HG03520 (cell line): ENCODE measurements at regions not wholly inside any gene's neighbourhood (a gene's known extent, or its start where the extent isn't known, plus 50 kb on each side); places are given as distances from the start of the nearest gene placed in this dataset.

Source experiments
- ATAC-seq: cut with Tn5 transposase; IDR thresholded peaks from one replicate; pipeline ENCODE4 v1.9.1; 2021; ENCODE audit warnings: mild to moderate bottlenecking, moderate library complexity; ENCODE audit not compliant: unreplicated experiment

DNA sequence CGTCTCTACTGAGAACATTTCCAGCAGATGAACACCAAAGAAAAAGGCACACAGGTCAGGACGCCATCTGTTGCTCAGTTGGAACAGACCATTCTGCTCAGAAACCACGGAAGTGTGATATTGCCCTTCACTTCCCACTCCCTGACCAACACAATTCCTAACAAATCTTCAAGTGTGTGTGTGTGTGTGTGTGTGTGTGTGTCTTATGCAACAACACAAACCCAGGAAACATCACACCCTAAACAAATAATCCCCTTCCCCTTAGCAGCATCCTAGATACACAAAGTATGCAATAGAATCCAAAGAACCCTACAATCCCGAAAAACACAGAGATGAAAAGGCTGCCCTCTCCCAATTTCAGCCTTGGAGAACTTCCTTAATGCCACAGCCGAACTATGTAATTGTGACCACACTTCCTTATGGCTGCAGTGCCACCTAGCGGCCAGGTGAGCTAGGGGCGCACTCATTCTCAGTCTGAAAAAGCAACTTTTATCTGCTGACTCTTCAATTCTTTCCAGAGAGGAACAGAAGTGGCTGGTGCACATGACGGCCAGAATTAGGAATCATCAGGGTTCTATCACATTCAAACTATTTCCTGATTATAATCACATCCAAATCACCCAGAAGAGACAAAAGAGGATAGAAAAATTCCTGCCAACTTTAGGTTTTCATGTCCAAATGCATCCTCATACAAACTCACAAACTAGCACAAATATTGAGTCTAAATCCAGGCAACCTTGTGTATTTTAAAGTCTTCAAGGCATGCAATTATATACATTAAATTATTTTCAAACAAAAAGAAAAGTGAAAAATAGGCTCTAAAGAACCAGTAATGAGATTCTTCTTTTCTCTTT, 164.9 kb downstream of the DHX15 start:
- ATAC-seq: peak; percentile 79

DNA sequence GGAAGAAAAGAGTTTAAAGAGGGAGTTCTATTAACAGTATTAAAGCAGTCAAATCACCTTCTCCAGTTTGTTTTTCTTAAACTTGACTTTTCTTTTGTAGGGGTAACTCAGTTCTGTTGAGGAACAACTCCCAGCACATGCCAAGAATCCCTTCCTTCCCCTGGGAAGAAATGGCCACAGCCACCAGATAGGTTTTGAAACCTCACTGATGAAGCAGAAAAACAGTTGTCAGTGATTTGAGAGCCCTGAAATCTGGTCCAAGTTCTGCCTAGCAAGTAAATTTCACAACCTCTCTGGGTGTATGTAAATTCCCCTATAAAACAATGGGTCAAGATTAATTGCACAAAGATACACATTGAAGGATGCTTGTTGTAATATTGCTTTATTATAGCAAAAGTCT, 167.1 kb downstream of the DHX15 start:
- ATAC-seq: no peak

DNA sequence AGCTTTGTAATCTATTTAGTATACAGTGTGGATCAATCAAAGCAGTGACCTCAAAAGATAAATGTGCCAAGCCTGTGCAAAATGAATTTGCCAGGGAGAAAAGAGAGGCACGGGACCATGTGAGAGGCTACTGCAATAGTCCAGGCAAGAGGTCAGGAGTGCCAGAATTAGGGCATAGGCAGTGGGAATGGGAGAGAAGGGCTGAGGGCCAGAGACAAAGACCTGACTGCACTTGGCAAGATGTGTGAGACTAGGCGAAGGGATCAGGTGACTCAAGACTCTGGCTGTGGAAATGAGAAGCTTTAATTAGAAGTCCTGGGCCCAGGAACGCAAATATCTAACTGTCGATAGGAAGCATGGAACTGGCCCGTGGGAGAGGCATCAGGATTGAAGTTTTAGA, 168.1 kb downstream of the DHX15 start:
- no peak for ATAC-seq

DNA sequence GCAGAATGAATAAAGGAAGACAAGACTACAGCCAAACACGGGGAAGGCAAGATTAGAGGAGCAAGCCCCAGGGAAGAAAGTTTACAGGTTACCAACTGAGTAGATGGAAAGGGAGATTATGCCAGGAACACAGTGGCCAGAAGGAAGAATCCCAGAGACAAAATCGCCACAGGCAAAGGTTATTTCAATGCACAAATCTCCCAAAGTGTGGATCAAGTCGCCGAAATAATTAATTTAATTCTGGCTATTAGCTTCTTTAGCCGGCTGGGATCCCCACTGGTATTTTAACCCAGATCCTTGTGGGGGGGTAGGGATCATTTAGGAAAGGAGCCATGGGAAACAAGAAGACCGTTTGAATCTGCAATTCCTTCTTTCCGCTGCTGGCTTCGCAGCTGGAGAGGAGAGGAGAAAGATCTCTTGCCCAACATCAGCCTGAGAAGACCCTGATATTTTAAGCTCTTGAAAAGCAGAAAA, 171.0 kb downstream of the DHX15 start:
- ATAC-seq: no peak

DNA sequence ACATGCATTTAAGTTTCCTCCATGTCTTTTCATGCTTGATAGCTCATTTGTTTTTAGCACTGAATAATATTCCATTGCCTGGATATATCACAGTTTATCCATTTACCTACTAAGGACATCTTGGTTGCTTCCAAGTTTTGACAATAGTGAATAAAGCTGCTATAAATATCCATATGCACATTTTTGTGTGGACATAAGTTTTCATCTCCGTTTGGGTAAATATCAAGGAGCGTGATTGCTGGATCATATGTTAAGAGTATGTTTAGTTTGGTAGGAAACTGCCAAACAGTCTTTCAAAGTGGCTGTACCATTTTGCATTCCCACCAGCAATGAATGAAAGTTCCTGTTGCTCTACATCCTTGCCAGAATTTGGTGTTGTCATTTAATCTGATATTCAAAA, 172.5 kb downstream of the DHX15 start:
- no peak for ATAC-seq

DNA sequence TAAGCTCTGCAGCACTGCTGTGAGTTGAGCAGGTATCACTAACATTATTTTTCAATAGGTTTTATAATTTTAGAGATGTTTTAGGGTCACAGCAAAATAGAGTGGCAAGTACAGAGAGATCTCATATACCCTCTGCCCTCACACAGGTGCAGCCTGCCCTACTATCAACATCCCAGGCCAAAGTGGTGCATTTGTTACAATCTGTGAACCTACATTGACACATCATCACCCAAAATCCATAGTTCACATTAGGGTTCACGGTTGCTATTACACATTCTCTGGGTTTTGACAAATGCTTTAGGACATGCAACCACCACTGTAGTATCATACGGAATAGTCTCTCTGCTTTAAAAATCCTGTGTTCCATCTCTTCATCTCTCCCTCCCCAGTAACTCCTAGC, 173.1 kb downstream of the DHX15 start:
- ATAC-seq: no peak

DNA sequence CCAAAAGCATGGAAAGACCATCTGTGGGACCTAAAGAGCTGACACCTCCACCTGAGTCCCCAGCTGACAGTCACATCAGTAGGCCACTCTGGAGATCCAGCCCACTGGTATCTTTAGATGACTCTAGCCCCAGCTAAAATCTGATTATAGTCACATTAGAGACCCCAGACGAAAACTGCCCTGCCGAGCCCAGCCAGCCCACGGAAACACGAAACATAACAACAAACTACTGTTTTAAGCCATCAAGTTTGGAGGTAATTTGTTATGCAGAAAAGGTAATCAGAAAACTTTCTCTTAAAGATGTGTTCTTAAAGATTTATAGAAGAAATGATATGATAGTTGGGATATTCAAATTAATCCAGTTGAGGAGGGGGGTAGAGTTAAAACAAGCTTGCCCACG, 175.7 kb downstream of the DHX15 start:
- no peak for ATAC-seq

DNA sequence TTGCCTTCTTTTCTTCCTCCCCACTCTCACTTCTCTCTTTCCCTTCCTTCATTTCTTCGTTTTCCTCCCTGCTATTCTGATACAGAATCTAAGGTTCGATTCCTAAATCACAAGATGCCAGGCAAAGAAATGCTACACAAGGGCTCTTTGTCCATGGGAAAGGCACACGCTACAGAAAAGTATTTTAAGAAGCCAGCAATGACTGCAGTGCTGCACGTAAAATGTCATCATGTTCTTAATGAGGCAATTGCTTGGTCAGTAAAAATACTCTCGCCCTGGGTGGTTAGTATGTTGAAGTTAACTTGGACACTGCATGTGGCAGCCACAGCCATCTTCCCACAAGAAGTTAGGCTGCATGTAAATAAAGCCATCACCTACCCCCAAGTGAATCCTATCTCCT, 178.4 kb downstream of the DHX15 start:
- ATAC-seq: no peak

DNA sequence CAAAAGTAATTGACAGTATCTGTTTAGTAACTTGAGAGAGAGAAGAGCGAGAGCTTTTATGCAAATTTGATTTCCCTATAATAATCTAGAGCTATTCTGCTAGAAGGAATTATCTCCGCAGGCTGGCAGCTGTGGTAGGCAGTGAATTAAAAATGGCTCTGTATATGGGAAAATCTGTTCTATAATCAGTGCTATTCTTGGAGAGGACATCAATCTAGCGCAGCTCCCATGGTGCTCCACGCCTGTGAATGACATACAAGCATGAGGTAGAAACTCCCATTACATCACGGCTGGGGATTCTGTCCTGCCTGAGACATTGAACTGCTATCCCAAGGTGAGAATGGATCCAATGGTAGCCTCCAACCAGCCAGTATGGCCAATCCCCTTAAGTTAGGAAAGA, 179.0 kb downstream of the DHX15 start:
- no peak for ATAC-seq

DNA sequence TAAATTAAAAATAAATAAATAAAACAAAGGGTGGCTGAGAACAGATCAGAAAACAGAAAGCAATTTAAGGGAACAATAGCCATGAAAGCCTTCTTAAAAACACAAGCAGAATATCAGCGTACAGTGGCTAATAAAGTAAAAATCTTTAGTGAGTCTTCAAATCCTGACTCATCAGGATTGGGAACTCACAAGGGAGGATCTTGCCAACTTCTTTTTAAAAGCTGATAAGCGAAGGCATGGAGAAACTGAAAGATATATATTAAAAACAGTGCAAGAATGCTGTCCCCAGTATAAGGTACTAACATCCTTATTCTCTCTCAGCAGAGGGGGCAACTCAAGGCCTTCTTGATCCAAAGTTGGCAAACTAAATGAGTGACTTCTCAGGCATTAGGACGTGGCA, 180.1 kb downstream of the DHX15 start:
- ATAC-seq: no peak

DNA sequence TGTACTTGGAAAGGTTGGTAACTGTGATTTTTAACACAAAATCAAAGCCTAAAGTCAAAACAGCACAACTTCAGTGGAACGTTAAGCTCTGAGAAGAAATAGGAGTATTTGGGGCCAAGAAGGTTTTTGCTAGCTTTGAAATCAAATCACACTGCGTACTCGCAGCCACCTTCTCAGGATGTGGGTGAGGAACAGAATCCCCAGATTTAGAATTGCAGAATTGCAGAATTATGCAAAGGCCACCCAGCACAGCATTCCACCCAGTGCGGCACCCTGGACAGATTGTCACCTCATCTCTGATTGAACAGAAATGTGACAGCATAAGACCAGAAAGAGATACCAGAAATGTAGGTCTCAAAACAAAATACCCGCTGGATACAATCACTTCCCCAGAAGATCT, 181.1 kb downstream of the DHX15 start:
- ATAC-seq: no peak

DNA sequence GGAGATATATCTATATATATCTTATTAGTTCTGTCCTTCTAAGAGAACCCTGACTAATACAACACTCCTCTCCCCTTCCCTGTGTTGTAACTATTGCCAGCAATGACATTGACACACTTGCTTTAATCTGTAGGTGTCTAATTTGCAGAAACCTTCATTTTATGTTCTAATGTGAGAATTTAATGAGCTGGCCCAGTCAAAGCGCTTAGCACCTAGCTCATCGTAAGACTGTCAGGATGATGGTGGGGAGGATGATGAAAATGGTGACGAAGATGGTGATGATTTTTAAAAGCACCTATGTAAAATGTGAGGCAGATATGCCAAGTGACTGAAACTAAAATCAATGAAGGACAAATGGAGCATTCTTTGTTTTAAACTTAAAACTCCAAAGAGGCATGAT, 183.8 kb downstream of the DHX15 start:
- ATAC-seq: no peak

DNA sequence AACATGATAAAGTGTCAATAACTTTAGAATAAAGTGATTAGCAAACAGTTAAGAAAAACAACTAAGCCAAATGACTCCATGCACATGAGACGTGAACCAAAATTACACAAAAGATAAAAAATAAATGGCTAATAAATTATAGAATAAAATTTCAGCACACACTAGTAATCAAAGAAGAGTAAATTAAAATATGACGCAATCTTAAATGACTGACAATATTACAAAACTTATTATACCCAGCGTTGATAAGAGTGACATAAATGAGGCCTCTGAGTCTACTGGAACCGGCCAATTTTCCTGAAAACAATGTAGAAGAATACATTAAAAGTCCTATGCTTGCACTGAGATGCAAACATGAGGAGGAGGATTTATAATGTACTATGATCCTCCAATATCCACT, 187.4 kb downstream of the DHX15 start:
- ATAC-seq: no peak

DNA sequence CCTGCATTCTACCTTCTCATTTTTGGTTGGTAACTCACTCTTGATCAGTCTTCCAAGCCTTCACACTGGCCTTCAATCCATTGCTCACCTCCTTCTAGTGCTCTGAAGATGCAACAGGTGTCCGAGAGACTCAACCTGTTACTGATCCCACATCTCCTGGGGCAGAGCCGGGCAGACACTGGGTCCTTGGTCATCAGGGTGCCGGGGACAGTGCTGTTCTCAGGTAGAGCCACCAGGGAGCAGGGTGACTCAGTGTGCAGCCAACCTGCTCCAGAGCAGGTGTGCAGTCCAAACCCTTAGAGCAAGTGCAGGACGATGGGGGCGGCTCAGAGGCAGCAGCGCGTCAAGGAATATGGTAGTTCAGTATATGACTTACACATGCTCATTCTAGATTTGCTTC, 188.4 kb downstream of the DHX15 start:
- ATAC-seq: no peak

DNA sequence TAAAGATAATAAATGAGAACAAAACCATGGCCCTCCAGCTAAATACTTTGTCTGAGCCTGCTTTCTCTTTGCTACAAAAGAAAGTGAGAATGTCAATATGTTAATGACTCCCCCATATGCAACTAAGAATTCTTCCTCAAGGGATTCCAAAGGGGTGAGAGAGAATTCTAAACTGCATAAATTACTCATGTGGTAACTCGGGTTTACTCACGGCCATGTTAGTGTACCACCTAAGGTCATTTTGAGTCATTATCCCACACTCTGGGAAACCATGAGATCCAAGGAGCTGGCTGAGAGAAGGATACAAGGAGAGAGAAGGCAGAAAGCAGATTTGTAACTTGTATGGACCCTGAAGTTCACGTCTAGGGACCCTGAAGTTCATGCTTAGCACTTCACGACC, 190.3 kb downstream of the DHX15 start:
- ATAC-seq: no peak

DNA sequence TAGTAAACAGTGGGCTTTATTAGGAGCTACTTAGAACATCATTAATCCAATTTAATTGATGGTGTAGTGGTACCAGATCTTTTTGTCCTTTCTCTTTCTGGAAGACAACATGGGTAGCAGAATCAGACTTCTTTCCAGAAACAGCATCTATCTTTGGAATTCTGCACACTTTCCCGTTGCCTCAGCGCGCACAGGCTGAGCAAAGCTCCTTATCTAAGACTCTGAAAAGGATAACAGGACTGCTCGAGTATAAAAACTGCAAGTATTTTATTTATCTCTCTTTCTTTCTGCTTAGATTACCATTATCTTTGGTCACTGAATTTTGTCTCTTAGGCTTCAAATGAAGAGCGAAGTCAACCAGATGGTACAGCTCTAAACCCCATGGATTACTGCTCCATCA, 191.7 kb downstream of the DHX15 start:
- no peak for ATAC-seq

DNA sequence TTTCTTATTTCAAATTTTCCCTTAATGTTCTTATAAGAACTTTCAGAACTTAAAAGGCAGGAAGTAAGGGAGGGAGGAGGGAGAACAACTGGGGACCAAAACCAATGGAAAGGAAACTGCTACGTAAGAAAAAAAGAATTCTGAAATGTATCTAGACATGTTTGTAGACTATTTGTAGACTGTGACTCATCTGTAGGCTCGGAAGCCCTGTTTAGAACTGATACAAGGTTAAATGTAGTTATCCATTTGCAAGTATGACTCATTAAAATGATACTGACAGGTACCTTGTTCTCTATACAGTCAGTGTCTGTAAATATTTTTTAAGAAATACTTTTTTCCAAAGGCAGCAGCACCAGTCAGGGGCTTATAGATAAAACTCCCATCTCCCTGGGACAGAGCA, 202.0 kb downstream of the DHX15 start:
- peak; percentile 97 for ATAC-seq

DNA sequence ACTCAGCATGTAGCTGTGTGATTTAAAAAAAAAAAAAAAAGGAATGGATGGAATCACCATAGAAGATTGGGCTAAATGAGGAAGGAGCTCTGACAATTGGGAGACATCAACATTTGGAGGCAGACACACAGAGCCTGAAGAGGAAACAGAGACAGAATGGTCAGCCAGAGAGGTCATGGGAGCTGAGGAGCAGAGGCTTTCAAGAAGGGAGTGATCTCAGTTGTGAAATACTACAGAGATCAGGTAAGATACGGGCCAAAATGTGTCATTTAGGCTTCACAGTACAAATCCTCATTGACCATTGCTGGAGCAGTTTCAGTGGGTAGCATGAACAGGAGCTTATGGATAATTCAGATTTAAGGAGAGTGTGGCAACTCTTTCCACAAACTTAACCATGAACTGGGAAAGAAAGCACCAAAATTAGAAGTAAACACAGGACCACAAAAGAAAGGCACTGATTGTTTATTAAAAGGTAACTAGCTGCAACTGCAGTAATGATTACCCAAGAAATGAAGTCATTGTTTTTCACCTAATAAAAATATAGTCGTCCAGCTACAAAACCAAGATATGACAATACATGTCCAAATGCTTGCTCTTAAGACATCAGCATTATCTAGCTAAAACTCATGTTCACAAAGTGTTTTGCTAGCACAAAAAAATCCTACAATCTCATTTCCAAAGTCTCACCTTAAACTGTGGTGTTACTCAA, 203.2 kb downstream of the DHX15 start:
- no peak for ATAC-seq

DNA sequence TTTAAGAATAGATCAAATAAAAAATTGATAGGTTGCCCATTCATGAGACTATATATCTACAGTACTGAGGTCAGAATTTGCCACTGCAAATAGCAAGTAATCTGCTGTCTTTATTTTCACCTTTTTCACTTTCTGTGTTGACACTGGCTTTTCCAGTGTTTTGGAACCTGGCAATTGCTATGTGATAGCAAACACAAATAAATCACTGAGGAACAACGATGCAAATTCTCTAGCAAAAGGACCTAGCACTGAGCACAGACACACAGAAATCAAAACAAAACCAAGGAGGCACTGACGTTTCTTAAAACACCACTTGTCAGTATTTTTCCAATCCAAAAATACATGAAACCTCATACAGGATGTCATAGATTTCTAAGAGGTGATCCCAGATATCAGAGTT, 210.7 kb downstream of the DHX15 start:
- no peak for ATAC-seq

DNA sequence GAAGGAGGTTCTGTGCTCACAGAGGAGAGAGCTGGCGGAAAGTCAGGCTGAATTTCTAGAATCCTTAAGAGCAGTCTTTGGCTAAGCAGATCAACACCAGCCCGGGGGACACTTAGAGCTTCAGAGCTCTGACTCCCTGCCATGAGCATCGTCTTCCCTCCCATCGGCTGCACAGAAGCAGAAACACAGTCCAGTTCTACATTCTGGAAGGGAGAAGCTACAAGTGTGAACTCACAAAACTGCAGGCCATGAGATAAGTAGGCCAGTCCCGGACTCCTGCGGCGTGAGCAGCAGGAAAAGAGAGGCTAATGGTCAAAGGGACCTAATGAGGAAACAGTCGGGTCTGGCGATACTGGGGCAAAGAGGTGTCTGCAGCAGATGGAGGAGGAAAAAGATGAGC, 211.5 kb downstream of the DHX15 start:
- ATAC-seq: no peak

DNA sequence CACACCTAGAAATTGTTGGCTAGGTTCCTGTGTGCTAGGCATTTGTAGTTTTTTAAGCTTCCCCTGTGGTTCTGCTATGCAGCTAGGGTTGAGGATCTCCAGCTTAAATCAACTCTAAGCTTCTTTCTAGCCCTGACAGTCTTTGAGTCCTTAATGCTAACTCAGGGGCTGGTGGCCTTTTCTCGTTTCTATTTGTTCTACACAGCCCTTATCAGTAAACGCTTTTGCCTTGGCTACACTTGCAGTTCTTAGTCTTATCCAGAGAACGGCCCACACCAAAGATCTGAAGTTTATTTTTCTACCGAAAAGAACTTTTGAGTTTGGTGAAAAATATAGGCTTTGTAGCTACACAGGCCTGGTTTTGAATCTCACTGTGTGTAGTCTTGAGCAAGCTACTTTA, 212.0 kb downstream of the DHX15 start:
- no peak for ATAC-seq

DNA sequence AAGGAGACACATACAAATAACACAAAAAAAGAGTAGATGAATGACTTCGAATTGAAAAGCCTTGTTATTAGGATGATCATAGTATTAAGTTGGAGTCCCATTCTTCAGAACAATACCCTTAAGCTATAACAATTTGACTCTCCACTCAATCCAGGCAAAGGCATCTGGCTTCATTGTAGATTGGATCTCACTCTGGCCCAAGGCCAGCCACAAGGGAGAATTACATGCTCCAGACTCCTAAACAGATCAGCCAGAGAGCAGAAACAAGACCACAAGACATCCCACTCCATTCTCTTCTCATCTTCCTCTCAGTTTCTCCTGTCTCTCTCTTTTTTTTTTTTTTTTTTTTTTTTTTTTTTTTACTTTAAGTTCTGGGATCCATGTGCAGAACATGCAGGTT, 213.9 kb downstream of the DHX15 start:
- no peak for ATAC-seq
